ENCODE measurements at regions not wholly inside any gene's neighbourhood (a gene's known extent, or its start where the extent isn't known, plus 50 kb on each side); places are given as distances from the start of the nearest gene placed in this dataset.

DNA sequence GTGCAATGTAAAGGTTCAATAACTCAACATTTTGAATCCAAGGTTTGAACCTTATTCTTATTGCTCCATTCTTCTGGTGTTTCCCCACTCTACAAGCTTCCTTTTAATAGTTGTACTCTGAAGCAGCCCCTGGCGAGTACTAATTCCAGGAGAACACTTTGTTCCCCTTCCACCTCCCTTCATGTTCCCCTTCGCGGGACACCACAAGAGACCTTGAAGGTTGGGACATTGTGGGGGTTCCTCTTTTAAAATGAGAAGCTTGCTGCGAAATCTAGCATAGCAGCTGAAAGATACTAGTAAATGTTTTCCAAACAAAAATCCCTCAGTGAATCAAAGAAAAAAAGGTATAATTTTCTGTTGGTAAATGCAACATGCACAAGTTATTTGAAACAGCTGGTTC, 626.3 kb upstream of the LRRC4C start:
- TF ChIP-seq EZH2phosphoT487 (IDR thresholded peaks at IDR 0.05; ENCODE audit: low read length) (no peak), EZH2 (optimal IDR thresholded peaks at IDR 0.05; ENCODE audit: low read depth, low read length) (no peak)
- TF ChIP-seq, protein P1, sequence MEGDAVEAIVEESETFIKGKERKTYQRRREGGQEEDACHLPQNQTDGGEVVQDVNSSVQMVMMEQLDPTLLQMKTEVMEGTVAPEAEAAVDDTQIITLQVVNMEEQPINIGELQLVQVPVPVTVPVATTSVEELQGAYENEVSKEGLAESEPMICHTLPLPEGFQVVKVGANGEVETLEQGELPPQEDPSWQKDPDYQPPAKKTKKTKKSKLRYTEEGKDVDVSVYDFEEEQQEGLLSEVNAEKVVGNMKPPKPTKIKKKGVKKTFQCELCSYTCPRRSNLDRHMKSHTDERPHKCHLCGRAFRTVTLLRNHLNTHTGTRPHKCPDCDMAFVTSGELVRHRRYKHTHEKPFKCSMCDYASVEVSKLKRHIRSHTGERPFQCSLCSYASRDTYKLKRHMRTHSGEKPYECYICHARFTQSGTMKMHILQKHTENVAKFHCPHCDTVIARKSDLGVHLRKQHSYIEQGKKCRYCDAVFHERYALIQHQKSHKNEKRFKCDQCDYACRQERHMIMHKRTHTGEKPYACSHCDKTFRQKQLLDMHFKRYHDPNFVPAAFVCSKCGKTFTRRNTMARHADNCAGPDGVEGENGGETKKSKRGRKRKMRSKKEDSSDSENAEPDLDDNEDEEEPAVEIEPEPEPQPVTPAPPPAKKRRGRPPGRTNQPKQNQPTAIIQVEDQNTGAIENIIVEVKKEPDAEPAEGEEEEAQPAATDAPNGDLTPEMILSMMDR (IDR thresholded peaks at IDR 0.05; ENCODE audit: low read length) = no peak

Data from MM.1S (cell line).